ENCODE measurements at regions not wholly inside any gene's neighbourhood (a gene's known extent, or its start where the extent isn't known, plus 50 kb on each side); places are given as distances from the start of the nearest gene placed in this dataset.

- no peak for DNase-seq
These were observed 147.4 kb upstream of the MLN start for GRCh38 chr6:33950891-33951889.

GRCh38 chr6:33950472-33950881, 146.7 kb upstream of the MLN start:
- no peak for DNase-seq

- no peak for DNase-seq
These were observed 146.2 kb upstream of the MLN start for GRCh38 chr6:33949877-33950435.

GRCh38 chr6:33949111-33949510, 145.3 kb upstream of the MLN start:
- DNase-seq, result no peak

- no peak for DNase-seq
These were observed 144.3 kb upstream of the MLN start for GRCh38 chr6:33947916-33948594.

- DNase-seq, result no peak
These were observed 143.2 kb upstream of the MLN start for GRCh38 chr6:33947047-33947446.

GRCh38 chr6:33945931-33946330, 142.1 kb upstream of the MLN start:
- no peak for DNase-seq

GRCh38 chr6:33944686-33945411, 141.0 kb upstream of the MLN start:
- DNase-seq, result no peak

GRCh38 chr6:33936886-33937285, 133.1 kb upstream of the MLN start:
- DNase-seq, result no peak

GRCh38 chr6:33935439-33936080, 131.8 kb upstream of the MLN start:
- DNase-seq, result no peak

- no peak for DNase-seq
These were observed 131.0 kb upstream of the MLN start for GRCh38 chr6:33934731-33935270.

- DNase-seq, result no peak
These were observed 129.3 kb upstream of the MLN start for GRCh38 chr6:33933101-33933500.

- DNase-seq, result no peak
These were observed 128.0 kb upstream of the MLN start for GRCh38 chr6:33931799-33932198.

GRCh38 chr6:33929575-33930288, 125.9 kb upstream of the MLN start:
- no peak for DNase-seq

GRCh38 chr6:33927616-33928015, 123.8 kb upstream of the MLN start:
- DNase-seq, result no peak

- DNase-seq, result no peak
These were observed 123.3 kb upstream of the MLN start for GRCh38 chr6:33927112-33927511.

- DNase-seq, result no peak
These were observed 122.6 kb upstream of the MLN start for GRCh38 chr6:33926451-33926850.

GRCh38 chr6:33925936-33926335, 122.1 kb upstream of the MLN start:
- no peak for DNase-seq

- DNase-seq, result no peak
These were observed 121.4 kb upstream of the MLN start for GRCh38 chr6:33925210-33925609.

GRCh38 chr6:33924681-33925080, 120.9 kb upstream of the MLN start:
- DNase-seq, result no peak

GRCh38 chr6:33923857-33924514, 120.2 kb upstream of the MLN start:
- no peak for DNase-seq
